ENCODE measurements at regions not wholly inside any gene's neighbourhood (a gene's known extent, or its start where the extent isn't known, plus 50 kb on each side); places are given as distances from the start of the nearest gene placed in this dataset.

- no peaks in the 10 kb centered on the region for H3K9me1 ChIP-seq (ENCODE audit: insufficient read depth, low read length)
- 20% methylated on average over 1 of the region's 5 CpGs; no CpG with 5 or more reads in 1 of the 2 experiments for WGBS, 2 experiments (ENCODE audit: extremely low coverage in 2 of 2, insufficient read length in 1 of 2)
- H2AK5ac ChIP-seq (ENCODE audit: low read depth, low read length) = no peak overlapping the region
- H3K27ac ChIP-seq (ENCODE audit: insufficient read depth, low read length) = no peak overlapping the region
- intact Hi-C loops (cut with micrococcal nuclease) (no loop called here), dilution Hi-C loops (cut with HindIII; ENCODE audit: low sequenced_read_pairs, unreplicated experiment) (no loop called here), in situ Hi-C loops (cut with MboI; ENCODE audit: low sequenced_read_pairs) (no loop called here)
- no peaks in the 10 kb centered on the region for H3K27me3 ChIP-seq (ENCODE audit: control insufficient read depth, insufficient read depth, low read length)
- no peak overlapping the region for H2AK9ac ChIP-seq (replicated peaks; ENCODE audit: low read depth, low read length, poor library complexity)
- no peak overlapping the region for H3K4me3 ChIP-seq (ENCODE audit: insufficient read depth, low read depth, low read length)
- no peak overlapping the region for H2AFZ ChIP-seq (replicated peaks; ENCODE audit: low read length, poor library complexity)
- no peak overlapping the region for H3K4me2 ChIP-seq (ENCODE audit: low read depth, low read length)
- peaks cover 32% of the 10 kb centered on the region for H3K9me3 ChIP-seq (ENCODE audit: control insufficient read depth, insufficient read depth, low read length)
- H3K9ac ChIP-seq (ENCODE audit: low read depth, low read length) = no peak overlapping the region
- no peaks in the 10 kb centered on the region for H3K79me1 ChIP-seq (ENCODE audit: low read depth in 1 of 2, low read length in 2 of 2)
- no peak overlapping the region for H2BK15ac ChIP-seq (ENCODE audit: low read depth, low read length)
- H4K91ac ChIP-seq (ENCODE audit: insufficient read depth, low read depth, low read length) = no peak overlapping the region
- no peaks in the 10 kb centered on the region for H4K20me1 ChIP-seq (ENCODE audit: insufficient read depth, low read length)
- H3K56ac ChIP-seq (ENCODE audit: extremely low read depth, insufficient read depth, low read length) = no peak overlapping the region
- BruUV-seq (replicated peaks) = no TSS peak
- H4K5ac ChIP-seq (ENCODE audit: low read depth, low read length) = no peak overlapping the region
- H4K8ac ChIP-seq (ENCODE audit: low read depth in 2 of 2, low read length in 2 of 2) = no peak overlapping the region
- no peak overlapping the region for H3K18ac ChIP-seq (ENCODE audit: low read depth, low read length)
- POLR2A ChIA-PET (ENCODE audit: unreplicated experiment) = no interaction called here
- no peak overlapping the region for H2BK20ac ChIP-seq (ENCODE audit: low read depth, low read length)
- H3K23ac ChIP-seq (ENCODE audit: low read depth, low read length) = no peak overlapping the region
- ATAC-seq (ENCODE audit: low read depth) (no peak), DNase-seq (no peak)
- H3K4ac ChIP-seq (ENCODE audit: low read depth, low read length) = no peak overlapping the region
- no peak for TF ChIP-seq SMC3 (IDR thresholded peaks at IDR 0.05; ENCODE audit: low read depth, low read length)
- TF ChIP-seq RFX5 (IDR thresholded peaks at IDR 0.05; ENCODE audit: low read depth, low read length) = no peak
- no peak for TF ChIP-seq FOS (IDR thresholded peaks at IDR 0.05; ENCODE audit: low read depth, low read length)
- no peak for TF ChIP-seq ELK1 (IDR thresholded peaks at IDR 0.05; ENCODE audit: borderline replicate concordance, low read depth, low read length)
- H2BK5ac ChIP-seq (ENCODE audit: low read depth, low read length, poor library complexity, severe bottlenecking) = no peak overlapping the region
- H3K14ac ChIP-seq (replicated peaks; ENCODE audit: low read depth, low read length) = no peak overlapping the region
- no peaks in the 10 kb centered on the region for H3K4me1 ChIP-seq (ENCODE audit: control insufficient read depth, insufficient read depth, low read length)
- no peaks in the 10 kb centered on the region for H3K36me3 ChIP-seq (ENCODE audit: control insufficient read depth, insufficient read depth, low read length)
- CTCF ChIA-PET = no interaction called here
- H2BK120ac ChIP-seq (ENCODE audit: low read depth, low read length) = no peak overlapping the region
These were observed 122.0 kb upstream of the RGMA start for GRCh38 chr15:93210995-93211394.
